ENCODE measurements at regions not wholly inside any gene's neighbourhood (a gene's known extent, or its start where the extent isn't known, plus 50 kb on each side); places are given as distances from the start of the nearest gene placed in this dataset.

DNA sequence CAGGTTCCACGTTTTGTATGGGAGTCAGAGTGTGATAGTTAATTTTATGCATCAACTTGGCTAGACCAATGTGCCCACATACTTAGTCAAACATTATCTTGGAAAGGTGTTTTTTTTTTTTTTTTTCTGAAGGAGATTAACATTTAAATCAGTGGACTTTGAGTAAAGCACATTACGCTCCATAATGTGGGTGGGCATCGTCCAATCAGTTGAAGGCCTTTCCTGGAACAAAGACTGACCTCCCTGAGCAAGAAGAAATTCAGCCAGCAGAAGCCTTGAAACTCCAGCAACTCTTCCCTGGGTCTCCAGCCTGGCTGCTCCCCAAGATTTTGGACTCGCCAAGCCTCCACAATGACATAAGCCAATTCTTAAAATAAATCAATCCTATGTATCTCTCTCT lies 711.4 kb downstream of the MTRR start (continued):
- TF ChIP-seq, protein P1, sequence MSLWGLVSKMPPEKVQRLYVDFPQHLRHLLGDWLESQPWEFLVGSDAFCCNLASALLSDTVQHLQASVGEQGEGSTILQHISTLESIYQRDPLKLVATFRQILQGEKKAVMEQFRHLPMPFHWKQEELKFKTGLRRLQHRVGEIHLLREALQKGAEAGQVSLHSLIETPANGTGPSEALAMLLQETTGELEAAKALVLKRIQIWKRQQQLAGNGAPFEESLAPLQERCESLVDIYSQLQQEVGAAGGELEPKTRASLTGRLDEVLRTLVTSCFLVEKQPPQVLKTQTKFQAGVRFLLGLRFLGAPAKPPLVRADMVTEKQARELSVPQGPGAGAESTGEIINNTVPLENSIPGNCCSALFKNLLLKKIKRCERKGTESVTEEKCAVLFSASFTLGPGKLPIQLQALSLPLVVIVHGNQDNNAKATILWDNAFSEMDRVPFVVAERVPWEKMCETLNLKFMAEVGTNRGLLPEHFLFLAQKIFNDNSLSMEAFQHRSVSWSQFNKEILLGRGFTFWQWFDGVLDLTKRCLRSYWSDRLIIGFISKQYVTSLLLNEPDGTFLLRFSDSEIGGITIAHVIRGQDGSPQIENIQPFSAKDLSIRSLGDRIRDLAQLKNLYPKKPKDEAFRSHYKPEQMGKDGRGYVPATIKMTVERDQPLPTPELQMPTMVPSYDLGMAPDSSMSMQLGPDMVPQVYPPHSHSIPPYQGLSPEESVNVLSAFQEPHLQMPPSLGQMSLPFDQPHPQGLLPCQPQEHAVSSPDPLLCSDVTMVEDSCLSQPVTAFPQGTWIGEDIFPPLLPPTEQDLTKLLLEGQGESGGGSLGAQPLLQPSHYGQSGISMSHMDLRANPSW (CRISPR knock-in tag; conservative IDR thresholded peaks at IDR 0.05; ENCODE audit: low read depth) = no peak

DNA sequence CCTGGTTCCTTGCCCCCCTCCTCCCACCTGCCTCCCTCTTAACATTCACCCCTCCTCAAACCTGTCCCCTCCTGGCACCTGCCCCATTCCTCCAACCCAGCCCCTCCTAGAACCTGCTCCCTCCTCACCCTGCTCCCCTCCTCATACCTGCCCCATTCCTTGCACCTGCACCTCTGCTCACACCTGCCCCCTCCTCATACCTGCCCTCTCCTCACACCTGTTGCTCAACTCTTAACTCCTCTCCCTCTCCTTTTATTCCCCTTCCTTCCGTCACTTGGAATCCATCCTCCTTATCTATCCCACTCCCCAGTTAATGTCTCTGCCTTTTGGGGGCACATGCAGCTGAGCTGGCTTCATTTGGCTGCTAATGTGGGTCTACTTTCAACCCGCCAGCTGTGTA lies 712.1 kb downstream of the MTRR start:
- Mint-ChIP-seq H3K4me3 (no peak overlapping the region), H3K27me3 (ENCODE audit: low read depth) (no peaks in the 10 kb centered on the region; the same call in 1 of the 2 replicates), H3K36me3 (no peaks in the 10 kb centered on the region), H3K9me3 (no peaks in the 10 kb centered on the region), H3K27ac (no peak overlapping the region), H3K4me1 (no peaks in the 10 kb centered on the region)
- ATAC-seq (no peak), DNase-seq (ENCODE audit: low spot score) (no peak)
- ChIA-PET POLR2A (no interaction called here), CTCF (no interaction called here)
- TF ChIP-seq FOXJ3 (CRISPR knock-in tag; IDR thresholded peaks at IDR 0.05; ENCODE audit: borderline replicate concordance) (no peak), PRRX2 (CRISPR knock-in tag; IDR thresholded peaks at IDR 0.05) (no peak), CREB1 (CRISPR knock-in tag; IDR thresholded peaks at IDR 0.05) (no peak), FOXK1 (CRISPR knock-in tag; IDR thresholded peaks at IDR 0.05) (no peak), ZNF671 (CRISPR knock-in tag; IDR thresholded peaks at IDR 0.05) (no peak), SMAD3 (CRISPR knock-in tag; IDR thresholded peaks at IDR 0.05; ENCODE audit: borderline replicate concordance) (no peak), EMX1 (CRISPR knock-in tag; IDR thresholded peaks at IDR 0.05) (no peak)
- TF ChIP-seq, protein P2, sequence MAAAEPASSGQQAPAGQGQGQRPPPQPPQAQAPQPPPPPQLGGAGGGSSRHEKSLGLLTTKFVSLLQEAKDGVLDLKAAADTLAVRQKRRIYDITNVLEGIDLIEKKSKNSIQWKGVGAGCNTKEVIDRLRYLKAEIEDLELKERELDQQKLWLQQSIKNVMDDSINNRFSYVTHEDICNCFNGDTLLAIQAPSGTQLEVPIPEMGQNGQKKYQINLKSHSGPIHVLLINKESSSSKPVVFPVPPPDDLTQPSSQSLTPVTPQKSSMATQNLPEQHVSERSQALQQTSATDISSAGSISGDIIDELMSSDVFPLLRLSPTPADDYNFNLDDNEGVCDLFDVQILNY (CRISPR knock-in tag; IDR thresholded peaks at IDR 0.05) = no peak
- TF ChIP-seq, protein P3, sequence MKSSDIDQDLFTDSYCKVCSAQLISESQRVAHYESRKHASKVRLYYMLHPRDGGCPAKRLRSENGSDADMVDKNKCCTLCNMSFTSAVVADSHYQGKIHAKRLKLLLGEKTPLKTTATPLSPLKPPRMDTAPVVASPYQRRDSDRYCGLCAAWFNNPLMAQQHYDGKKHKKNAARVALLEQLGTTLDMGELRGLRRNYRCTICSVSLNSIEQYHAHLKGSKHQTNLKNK (CRISPR knock-in tag; IDR thresholded peaks at IDR 0.05) = no peak
- TF ChIP-seq, protein P4, sequence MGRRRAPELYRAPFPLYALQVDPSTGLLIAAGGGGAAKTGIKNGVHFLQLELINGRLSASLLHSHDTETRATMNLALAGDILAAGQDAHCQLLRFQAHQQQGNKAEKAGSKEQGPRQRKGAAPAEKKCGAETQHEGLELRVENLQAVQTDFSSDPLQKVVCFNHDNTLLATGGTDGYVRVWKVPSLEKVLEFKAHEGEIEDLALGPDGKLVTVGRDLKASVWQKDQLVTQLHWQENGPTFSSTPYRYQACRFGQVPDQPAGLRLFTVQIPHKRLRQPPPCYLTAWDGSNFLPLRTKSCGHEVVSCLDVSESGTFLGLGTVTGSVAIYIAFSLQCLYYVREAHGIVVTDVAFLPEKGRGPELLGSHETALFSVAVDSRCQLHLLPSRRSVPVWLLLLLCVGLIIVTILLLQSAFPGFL (CRISPR knock-in tag; IDR thresholded peaks at IDR 0.05; ENCODE audit: borderline replicate concordance) = no peak
- TF ChIP-seq, protein P5, sequence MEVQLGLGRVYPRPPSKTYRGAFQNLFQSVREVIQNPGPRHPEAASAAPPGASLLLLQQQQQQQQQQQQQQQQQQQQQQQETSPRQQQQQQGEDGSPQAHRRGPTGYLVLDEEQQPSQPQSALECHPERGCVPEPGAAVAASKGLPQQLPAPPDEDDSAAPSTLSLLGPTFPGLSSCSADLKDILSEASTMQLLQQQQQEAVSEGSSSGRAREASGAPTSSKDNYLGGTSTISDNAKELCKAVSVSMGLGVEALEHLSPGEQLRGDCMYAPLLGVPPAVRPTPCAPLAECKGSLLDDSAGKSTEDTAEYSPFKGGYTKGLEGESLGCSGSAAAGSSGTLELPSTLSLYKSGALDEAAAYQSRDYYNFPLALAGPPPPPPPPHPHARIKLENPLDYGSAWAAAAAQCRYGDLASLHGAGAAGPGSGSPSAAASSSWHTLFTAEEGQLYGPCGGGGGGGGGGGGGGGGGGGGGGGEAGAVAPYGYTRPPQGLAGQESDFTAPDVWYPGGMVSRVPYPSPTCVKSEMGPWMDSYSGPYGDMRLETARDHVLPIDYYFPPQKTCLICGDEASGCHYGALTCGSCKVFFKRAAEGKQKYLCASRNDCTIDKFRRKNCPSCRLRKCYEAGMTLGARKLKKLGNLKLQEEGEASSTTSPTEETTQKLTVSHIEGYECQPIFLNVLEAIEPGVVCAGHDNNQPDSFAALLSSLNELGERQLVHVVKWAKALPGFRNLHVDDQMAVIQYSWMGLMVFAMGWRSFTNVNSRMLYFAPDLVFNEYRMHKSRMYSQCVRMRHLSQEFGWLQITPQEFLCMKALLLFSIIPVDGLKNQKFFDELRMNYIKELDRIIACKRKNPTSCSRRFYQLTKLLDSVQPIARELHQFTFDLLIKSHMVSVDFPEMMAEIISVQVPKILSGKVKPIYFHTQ (CRISPR knock-in tag; IDR thresholded peaks at IDR 0.05) = no peak
- TF ChIP-seq, protein P6, sequence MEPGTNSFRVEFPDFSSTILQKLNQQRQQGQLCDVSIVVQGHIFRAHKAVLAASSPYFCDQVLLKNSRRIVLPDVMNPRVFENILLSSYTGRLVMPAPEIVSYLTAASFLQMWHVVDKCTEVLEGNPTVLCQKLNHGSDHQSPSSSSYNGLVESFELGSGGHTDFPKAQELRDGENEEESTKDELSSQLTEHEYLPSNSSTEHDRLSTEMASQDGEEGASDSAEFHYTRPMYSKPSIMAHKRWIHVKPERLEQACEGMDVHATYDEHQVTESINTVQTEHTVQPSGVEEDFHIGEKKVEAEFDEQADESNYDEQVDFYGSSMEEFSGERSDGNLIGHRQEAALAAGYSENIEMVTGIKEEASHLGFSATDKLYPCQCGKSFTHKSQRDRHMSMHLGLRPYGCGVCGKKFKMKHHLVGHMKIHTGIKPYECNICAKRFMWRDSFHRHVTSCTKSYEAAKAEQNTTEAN (CRISPR knock-in tag; IDR thresholded peaks at IDR 0.05) = no peak
- TF ChIP-seq, protein P7, sequence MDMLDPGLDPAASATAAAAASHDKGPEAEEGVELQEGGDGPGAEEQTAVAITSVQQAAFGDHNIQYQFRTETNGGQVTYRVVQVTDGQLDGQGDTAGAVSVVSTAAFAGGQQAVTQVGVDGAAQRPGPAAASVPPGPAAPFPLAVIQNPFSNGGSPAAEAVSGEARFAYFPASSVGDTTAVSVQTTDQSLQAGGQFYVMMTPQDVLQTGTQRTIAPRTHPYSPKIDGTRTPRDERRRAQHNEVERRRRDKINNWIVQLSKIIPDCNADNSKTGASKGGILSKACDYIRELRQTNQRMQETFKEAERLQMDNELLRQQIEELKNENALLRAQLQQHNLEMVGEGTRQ (CRISPR knock-in tag; IDR thresholded peaks at IDR 0.05) = no peak
